Epithelial cell of proximal tubule (primary cell): ENCODE measurements at regions not wholly inside any gene's neighbourhood (a gene's known extent, or its start where the extent isn't known, plus 50 kb on each side); places are given as distances from the start of the nearest gene placed in this dataset.

ENCODE experiments used
- DNase-seq: peaks from one replicate; pipeline ENCODE4 v3.0.0-alpha.2; 2011; ENCODE audit warnings: low read depth
- H3K4me3 ChIP-seq: 2 replicates; pipeline ENCODE4 v1.5.1; 2011; ENCODE audit warnings: low read depth, mild to moderate bottlenecking, low read length
- CTCF ChIP-seq: conservative IDR thresholded peaks from 2 replicates; pipeline ENCODE4 v1.5.1; 2012; ENCODE audit warnings: low read depth, mild to moderate bottlenecking, low read length

GRCh38 chr4:104752337-104752736 is 257.6 kb upstream of the CXXC4 start:
- TF ChIP-seq CTCF: no peak
- DNase-seq: no peak
- H3K4me3 ChIP-seq: no peak overlapping the region

GRCh38 chr4:104756837-104757236 is 262.1 kb upstream of the CXXC4 start:
- TF ChIP-seq CTCF: no peak

GRCh38 chr4:104758574-104758973 is 263.9 kb upstream of the CXXC4 start:
- H3K4me3 ChIP-seq: no peak overlapping the region
- DNase-seq: no peak
- TF ChIP-seq CTCF: no peak

More at GRCh38 chr4:104756837-104757236, 262.1 kb upstream of the CXXC4 start:
- H3K4me3 ChIP-seq: no peak overlapping the region
- no peak for DNase-seq

GRCh38 chr4:104763554-104764222 is 269.0 kb upstream of the CXXC4 start:
- DNase-seq: no peak
- no peak overlapping the region for H3K4me3 ChIP-seq
- no peak for TF ChIP-seq CTCF

GRCh38 chr4:104766676-104767075 is 272.0 kb upstream of the CXXC4 start:
- no peak for TF ChIP-seq CTCF
- H3K4me3 ChIP-seq: no peak overlapping the region
- no peak for DNase-seq

GRCh38 chr4:104772849-104773248 is 278.2 kb upstream of the CXXC4 start:
- DNase-seq: no peak
- H3K4me3 ChIP-seq: no peak overlapping the region

More at GRCh38 chr4:104772849-104773248, 278.2 kb upstream of the CXXC4 start:
- TF ChIP-seq CTCF: no peak
